ENCODE measurements at regions not wholly inside any gene's neighbourhood (a gene's known extent, or its start where the extent isn't known, plus 50 kb on each side); places are given as distances from the start of the nearest gene placed in this dataset.

DNA sequence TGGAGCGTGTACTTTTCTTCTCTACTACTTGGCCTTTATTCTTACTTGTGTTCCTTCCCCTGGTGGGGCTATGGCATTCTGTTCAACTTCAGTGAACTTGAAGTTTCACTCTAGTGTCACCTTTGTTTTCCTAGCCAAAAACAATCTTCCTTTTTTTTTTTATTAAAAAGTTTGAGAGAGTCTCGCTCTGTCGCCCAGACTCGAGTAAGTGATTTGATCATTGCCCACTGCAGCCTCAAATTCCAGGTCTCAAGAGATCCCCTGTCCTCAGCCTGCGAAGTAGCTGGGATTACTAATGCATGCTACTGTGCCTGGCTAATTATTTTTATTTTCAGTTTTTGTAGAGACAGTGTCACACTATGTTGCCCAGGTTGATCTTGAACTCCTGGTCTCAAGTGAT lies 124.8 kb downstream of the SST start:
- Histone ChIP-seq H3K79me2 (ENCODE audit: control insufficient read depth, insufficient read depth, low read length) (no peaks in the 10 kb centered on the region), H4K20me1 (ENCODE audit: control insufficient read depth, extremely low read depth, insufficient read depth, low read length) (no peaks in the 10 kb centered on the region), H3K4me2 (ENCODE audit: control insufficient read depth, extremely low read depth, insufficient read depth, low read depth, low read length) (no peak overlapping the region), H3K27me3 (ENCODE audit: control insufficient read depth, extremely low read depth, insufficient read depth, low read length) (no peaks in the 10 kb centered on the region), H3K9me1 (ENCODE audit: control insufficient read depth, extremely low read depth, insufficient read depth, low read length) (no peaks in the 10 kb centered on the region), H3K9me3 (ENCODE audit: control insufficient read depth, low read depth, low read length) (no peaks in the 10 kb centered on the region), H3K9ac (ENCODE audit: control insufficient read depth, extremely low read depth, insufficient read depth, low read length) (no peak overlapping the region), H3K4me3 (ENCODE audit: control insufficient read depth in 2 of 3, extremely low read depth in 1 of 3, insufficient read depth in 2 of 3, low read depth in 1 of 3, low read length in 3 of 3) (no peak overlapping the region), H3K4me1 (ENCODE audit: control insufficient read depth, extremely low read depth, insufficient read depth, low read length) (no peaks in the 10 kb centered on the region), H3K27ac (ENCODE audit: control insufficient read depth, insufficient read depth, low read length) (no peak overlapping the region), H2AFZ (ENCODE audit: control insufficient read depth, low read length) (no peak overlapping the region), H3K36me3 (ENCODE audit: control insufficient read depth in 2 of 2, extremely low read depth in 1 of 2, insufficient read depth in 2 of 2, low read length in 2 of 2) (no peaks in the 10 kb centered on the region)
- TF ChIP-seq, protein P1, sequence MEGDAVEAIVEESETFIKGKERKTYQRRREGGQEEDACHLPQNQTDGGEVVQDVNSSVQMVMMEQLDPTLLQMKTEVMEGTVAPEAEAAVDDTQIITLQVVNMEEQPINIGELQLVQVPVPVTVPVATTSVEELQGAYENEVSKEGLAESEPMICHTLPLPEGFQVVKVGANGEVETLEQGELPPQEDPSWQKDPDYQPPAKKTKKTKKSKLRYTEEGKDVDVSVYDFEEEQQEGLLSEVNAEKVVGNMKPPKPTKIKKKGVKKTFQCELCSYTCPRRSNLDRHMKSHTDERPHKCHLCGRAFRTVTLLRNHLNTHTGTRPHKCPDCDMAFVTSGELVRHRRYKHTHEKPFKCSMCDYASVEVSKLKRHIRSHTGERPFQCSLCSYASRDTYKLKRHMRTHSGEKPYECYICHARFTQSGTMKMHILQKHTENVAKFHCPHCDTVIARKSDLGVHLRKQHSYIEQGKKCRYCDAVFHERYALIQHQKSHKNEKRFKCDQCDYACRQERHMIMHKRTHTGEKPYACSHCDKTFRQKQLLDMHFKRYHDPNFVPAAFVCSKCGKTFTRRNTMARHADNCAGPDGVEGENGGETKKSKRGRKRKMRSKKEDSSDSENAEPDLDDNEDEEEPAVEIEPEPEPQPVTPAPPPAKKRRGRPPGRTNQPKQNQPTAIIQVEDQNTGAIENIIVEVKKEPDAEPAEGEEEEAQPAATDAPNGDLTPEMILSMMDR (optimal IDR thresholded peaks at IDR 0.05 in 1 of 3, IDR thresholded peaks at IDR 0.05 in 1 of 3, conservative IDR thresholded peaks at IDR 0.05 in 1 of 3; ENCODE audit: extremely low read depth in 1 of 3, insufficient read depth in 2 of 3, low read length in 3 of 3) = no peak
- TF ChIP-seq EZH2 (IDR thresholded peaks at IDR 0.05; ENCODE audit: low read length) = no peak
- FAIRE-seq = no peak
- DNase-seq (ENCODE audit: low read depth, low spot score) = no peak
- dilution Hi-C loops (cut with MboI; ENCODE audit: extremely low pct_ligation_motif_present, low sequenced_read_pairs) = no loop called here

GRCh38 chr3:187544326-187544725 lies 125.9 kb downstream of the SST start:
- H3K27me3 ChIP-seq (ENCODE audit: control insufficient read depth, extremely low read depth, insufficient read depth, low read length) = no peaks in the 10 kb centered on the region
- no peaks in the 10 kb centered on the region for H3K36me3 ChIP-seq (ENCODE audit: control insufficient read depth in 2 of 2, extremely low read depth in 1 of 2, insufficient read depth in 2 of 2, low read length in 2 of 2)
- no peaks in the 10 kb centered on the region for H3K9me3 ChIP-seq (ENCODE audit: control insufficient read depth, low read depth, low read length)
- H4K20me1 ChIP-seq (ENCODE audit: control insufficient read depth, extremely low read depth, insufficient read depth, low read length) = no peaks in the 10 kb centered on the region
- no peaks in the 10 kb centered on the region for H3K9me1 ChIP-seq (ENCODE audit: control insufficient read depth, extremely low read depth, insufficient read depth, low read length)
- H3K9ac ChIP-seq (ENCODE audit: control insufficient read depth, extremely low read depth, insufficient read depth, low read length) = no peak overlapping the region
- H3K27ac ChIP-seq (ENCODE audit: control insufficient read depth, insufficient read depth, low read length) = no peak overlapping the region
- no peak overlapping the region for H2AFZ ChIP-seq (ENCODE audit: control insufficient read depth, low read length)
- H3K4me2 ChIP-seq (ENCODE audit: control insufficient read depth, extremely low read depth, insufficient read depth, low read depth, low read length) = no peak overlapping the region
- TF ChIP-seq, protein P1 (optimal IDR thresholded peaks at IDR 0.05 in 1 of 3, IDR thresholded peaks at IDR 0.05 in 1 of 3, conservative IDR thresholded peaks at IDR 0.05 in 1 of 3; ENCODE audit: extremely low read depth in 1 of 3, insufficient read depth in 2 of 3, low read length in 3 of 3) = no peak
- no peak for TF ChIP-seq EZH2 (IDR thresholded peaks at IDR 0.05; ENCODE audit: low read length)
- no peak overlapping the region for H3K4me3 ChIP-seq (ENCODE audit: control insufficient read depth in 2 of 3, extremely low read depth in 1 of 3, insufficient read depth in 2 of 3, low read depth in 1 of 3, low read length in 3 of 3)
- H3K4me1 ChIP-seq (ENCODE audit: control insufficient read depth, extremely low read depth, insufficient read depth, low read length) = no peaks in the 10 kb centered on the region
- dilution Hi-C loops (cut with MboI; ENCODE audit: extremely low pct_ligation_motif_present, low sequenced_read_pairs) = no loop called here
- no peak for FAIRE-seq
- H3K79me2 ChIP-seq (ENCODE audit: control insufficient read depth, insufficient read depth, low read length) = no peaks in the 10 kb centered on the region
- DNase-seq (ENCODE audit: low read depth, low spot score) = no peak

All from keratinocyte (primary cell).